Right atrium auricular region (tissue), 2 donors: ENCODE measurements at regions not wholly inside any gene's neighbourhood (a gene's known extent, or its start where the extent isn't known, plus 50 kb on each side); places are given as distances from the start of the nearest gene placed in this dataset.

Experiments used
- DNase-seq: peaks from one replicate; pipeline ENCODE4 v3.0.0-alpha.2; 2019; ENCODE audit warnings: low spot score
- H3K27ac ChIP-seq, 2 donors: fragments of 200-600 bp; sonication (generic); 1 replicate in 1 of 2; 2 replicates in 1 of 2; pipeline ENCODE4 v1.5.1; 2016 to 2019
- H3K27me3 ChIP-seq, 2 donors: fragments of 200-600 bp; sonication (generic); one replicate each; pipeline versions ENCODE4 v1.5.1 to v1.6.0; 2017 to 2019
- H3K36me3 ChIP-seq: fragments of 200-600 bp; sonication (generic); one replicate; pipeline ENCODE4 v1.5.1; 2016
- H3K4me1 ChIP-seq, 2 donors: fragments of 200-600 bp; sonication (generic); one replicate each; pipeline versions ENCODE4 v1.5.1 to v1.6.0; 2017 to 2019
- H3K4me3 ChIP-seq, 2 donors: fragments of 200-600 bp; sonication (generic); 1 replicate in 1 of 2; 2 replicates in 1 of 2; pipeline ENCODE4 v1.5.1; 2017 to 2019; ENCODE audit warnings: mild to moderate bottlenecking in 1 of 2, moderate library complexity in 1 of 2
- H3K9me3 ChIP-seq, 2 donors: fragments of 200-600 bp; sonication (generic); one replicate each; pipeline ENCODE4 v1.5.1; 2019
- CTCF ChIP-seq, 2 donors: fragments of 200-600 bp; sonication (generic); IDR thresholded peaks; one replicate each; pipeline ENCODE4 v1.5.1; 2019; ENCODE audit warnings: antibody characterized with exemption in 2 of 2

- DNase-seq = no peak
- Histone ChIP-seq H3K27me3 (no peaks in the 10 kb centered on the region), H3K9me3 (peaks cover 0 to 8% of the 10 kb centered on the region in 2 donors), H3K4me3 (no peak overlapping the region), H3K4me1 (no peaks in the 10 kb centered on the region), H3K27ac (no peak overlapping the region), H3K36me3 (no peaks in the 10 kb centered on the region)
- TF ChIP-seq CTCF (IDR thresholded peaks at IDR 0.05) = no peak
Measured at GRCh38 chr1:221804303-221804702, 62.4 kb upstream of the DUSP10 start.

- no peak for TF ChIP-seq CTCF (IDR thresholded peaks at IDR 0.05)
- DNase-seq = no peak
- H3K27me3 ChIP-seq = no peaks in the 10 kb centered on the region
- no peaks in the 10 kb centered on the region for H3K4me1 ChIP-seq
- H3K27ac ChIP-seq = no peak overlapping the region
- H3K4me3 ChIP-seq = no peak overlapping the region
- no peaks in the 10 kb centered on the region for H3K36me3 ChIP-seq
- H3K9me3 ChIP-seq = peaks cover 0 to 8% of the 10 kb centered on the region in 2 donors
Measured at GRCh38 chr1:221801773-221802516, 60.1 kb upstream of the DUSP10 start.

- Histone ChIP-seq H3K4me3 (no peak overlapping the region), H3K27me3 (no peaks in the 10 kb centered on the region), H3K36me3 (no peaks in the 10 kb centered on the region), H3K4me1 (no peaks in the 10 kb centered on the region), H3K9me3 (peaks cover 0 to 8% of the 10 kb centered on the region in 2 donors), H3K27ac (no peak overlapping the region)
- TF ChIP-seq CTCF (IDR thresholded peaks at IDR 0.05) = no peak
- no peak for DNase-seq
Measured at GRCh38 chr1:221801251-221801661, 59.4 kb upstream of the DUSP10 start.

GRCh38 chr1:221800831-221801230 lies 58.9 kb upstream of the DUSP10 start:
- H3K36me3 ChIP-seq = no peaks in the 10 kb centered on the region
- no peaks in the 10 kb centered on the region for H3K4me1 ChIP-seq
- no peak for DNase-seq
- peaks cover 0 to 8% of the 10 kb centered on the region in 2 donors for H3K9me3 ChIP-seq
- no peak overlapping the region for H3K27ac ChIP-seq
- TF ChIP-seq CTCF (IDR thresholded peaks at IDR 0.05) = no peak
- no peak overlapping the region for H3K4me3 ChIP-seq
- no peaks in the 10 kb centered on the region for H3K27me3 ChIP-seq

GRCh38 chr1:221797506-221797905 lies 55.6 kb upstream of the DUSP10 start:
- TF ChIP-seq CTCF (IDR thresholded peaks at IDR 0.05) = no peak
- Histone ChIP-seq H3K27ac (no peak overlapping the region), H3K27me3 (no peaks in the 10 kb centered on the region), H3K4me1 (no peaks in the 10 kb centered on the region), H3K9me3 (peaks cover 0 to 8% of the 10 kb centered on the region in 2 donors), H3K4me3 (no peak overlapping the region), H3K36me3 (no peaks in the 10 kb centered on the region)
- no peak for DNase-seq

GRCh38 chr1:221796700-221797099 lies 54.8 kb upstream of the DUSP10 start:
- DNase-seq = no peak
- Histone ChIP-seq H3K9me3 (peaks cover 0 to 8% of the 10 kb centered on the region in 2 donors), H3K4me1 (no peaks in the 10 kb centered on the region), H3K36me3 (no peaks in the 10 kb centered on the region), H3K27me3 (no peaks in the 10 kb centered on the region), H3K4me3 (no peak overlapping the region), H3K27ac (no peak overlapping the region)
- no peak for TF ChIP-seq CTCF (IDR thresholded peaks at IDR 0.05)
